ENCODE measurements at regions not wholly inside any gene's neighbourhood (a gene's known extent, or its start where the extent isn't known, plus 50 kb on each side); places are given as distances from the start of the nearest gene placed in this dataset.

DNA sequence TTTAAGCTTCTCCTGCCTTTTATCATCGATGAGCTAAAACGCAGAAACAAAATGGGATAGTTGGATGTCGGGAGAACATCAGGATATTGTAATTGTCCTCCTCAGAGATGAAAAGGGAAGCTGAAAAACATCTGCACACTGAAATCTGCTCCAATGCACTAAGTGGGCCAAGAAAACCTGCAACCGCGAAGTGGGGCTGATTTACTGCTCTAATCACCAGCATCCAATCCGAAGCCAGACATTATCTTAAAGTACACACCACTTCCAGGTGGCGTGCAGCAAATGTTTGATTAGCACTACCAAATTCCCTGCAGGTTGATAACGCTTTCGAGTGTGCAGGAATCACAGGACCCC, 230.3 kb upstream of the SLC14A2 start:
- DNase-seq: no peak

DNA sequence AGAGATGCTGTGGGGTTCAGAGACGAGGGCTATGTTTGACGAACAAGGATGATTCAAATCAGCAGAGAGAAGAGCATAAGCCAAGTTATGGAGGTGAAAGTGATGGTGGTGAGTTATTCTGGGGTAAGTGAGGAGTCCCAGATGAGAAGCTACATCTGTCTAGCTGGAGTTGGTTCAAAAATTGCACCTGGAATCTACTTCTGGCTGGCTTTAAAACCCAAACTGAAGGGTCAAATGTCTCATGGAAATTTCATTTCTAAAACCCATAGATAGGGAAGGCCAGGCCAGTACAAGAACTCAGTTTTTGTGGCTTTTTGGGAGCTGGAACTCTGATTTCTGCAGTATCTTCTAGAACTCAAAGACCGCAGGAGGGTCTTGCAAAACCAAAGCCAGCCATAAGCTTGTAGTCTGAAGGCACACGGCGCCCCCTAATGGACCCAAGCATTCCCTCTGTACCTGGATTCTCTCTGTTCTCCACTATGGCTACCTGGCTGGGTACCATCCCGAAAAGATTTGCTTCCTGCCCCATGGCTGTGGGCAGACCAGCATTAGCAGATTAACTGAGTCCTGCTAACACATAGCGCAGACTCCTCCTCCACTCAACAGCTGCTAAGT, 229.1 kb upstream of the SLC14A2 start:
- peak; percentile 43 for DNase-seq

DNA sequence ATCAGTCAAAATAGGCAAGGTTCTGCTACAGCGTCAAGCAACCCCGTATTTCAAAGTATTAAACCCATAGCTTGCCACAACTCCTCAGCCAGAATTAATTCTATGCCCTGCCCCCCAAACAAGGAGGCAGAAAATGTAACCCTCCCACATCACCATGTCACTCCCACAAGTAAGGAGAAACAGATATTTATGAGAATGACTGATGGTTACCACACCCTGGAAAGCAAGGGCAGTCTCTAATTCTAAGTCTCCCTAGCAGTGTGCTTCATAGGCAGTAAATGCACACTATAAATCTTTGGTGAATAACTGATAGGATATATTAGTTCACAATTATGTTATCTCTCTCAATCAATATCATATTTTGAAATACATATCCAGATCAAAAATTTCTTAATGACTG, 228.0 kb upstream of the SLC14A2 start:
- DNase-seq: no peak

DNA sequence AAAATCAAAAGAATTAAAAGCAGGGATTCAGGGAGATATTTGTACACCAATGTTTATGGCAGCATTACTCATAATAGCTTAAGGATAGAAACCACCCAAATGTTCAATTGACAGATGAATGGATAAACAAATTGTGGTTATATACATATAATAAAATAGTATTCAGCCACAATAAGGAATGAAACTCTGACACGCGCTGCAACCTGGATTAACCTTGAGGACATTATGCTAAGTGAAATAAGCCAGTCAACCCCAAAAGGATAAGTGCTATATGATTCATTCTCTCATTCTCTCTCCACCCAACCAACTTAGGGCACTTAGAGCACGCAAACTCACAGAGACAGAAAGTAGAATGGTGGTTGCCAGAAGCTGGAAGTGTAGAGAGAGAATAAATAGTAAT, 216.8 kb upstream of the SLC14A2 start:
- no peak for DNase-seq

DNA sequence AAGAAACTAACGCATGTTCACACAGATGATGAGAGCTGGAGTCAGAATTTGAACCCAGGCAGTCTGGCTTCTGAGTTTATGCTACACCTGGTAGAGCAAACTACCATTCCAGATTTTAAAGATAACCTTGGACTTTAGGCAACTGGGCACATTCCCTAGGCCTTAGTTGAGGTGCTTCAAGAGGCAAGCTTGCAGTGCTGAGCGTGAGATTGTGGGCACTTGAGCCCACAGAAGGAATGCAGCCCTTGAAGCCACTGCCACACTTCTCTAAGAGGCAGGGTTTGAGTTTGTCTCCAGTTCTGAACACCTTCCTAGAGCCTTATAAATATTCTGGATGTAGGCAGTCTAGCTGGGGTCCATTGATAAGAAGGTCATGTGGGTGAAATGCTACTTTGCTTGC, 216.1 kb upstream of the SLC14A2 start:
- no peak for DNase-seq

DNA sequence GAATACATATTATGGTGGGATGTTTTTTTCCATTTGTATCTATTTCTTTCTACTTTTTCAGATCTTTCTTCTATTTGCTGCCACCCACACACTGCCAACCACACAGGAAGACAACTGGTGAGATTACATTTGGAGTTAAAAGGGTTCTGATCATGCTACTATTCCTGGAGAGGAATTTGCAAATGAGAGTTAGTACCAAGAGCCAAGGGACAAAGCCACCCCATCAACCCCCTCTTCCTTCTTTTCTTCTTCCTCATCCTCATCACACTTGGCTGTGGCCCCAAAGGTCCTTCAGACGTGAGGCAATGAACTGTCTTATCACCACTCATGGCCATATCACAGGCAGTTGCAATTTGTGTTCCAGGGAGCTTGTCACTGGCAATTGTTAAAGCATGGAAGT, 215.6 kb upstream of the SLC14A2 start:
- no peak for DNase-seq

DNA sequence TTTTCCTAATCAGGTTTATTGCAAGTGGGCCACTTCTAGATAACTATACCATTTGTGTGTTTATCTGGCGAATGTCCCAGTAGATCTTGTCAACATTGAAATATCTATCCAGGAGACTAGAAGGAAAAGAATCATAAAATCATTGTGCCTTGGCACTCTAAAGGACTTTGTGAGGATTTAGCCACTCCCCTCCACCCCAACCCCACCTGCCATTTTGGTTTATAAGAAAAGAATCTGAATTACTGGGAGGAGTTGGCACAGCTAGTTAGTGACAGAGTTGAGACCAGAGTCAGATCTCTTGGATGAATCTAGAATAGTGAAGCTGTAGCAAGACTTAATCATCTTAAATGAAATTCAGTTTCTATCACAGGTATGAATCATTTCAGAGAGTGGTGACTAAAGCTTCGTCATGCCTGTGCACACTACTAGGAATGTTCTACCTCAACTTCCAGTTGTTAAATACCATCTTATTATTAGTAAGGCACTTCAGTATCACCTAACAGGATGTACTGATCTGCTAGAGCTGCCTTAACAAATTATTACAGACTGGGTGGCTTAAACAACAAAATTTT, 212.7 kb upstream of the SLC14A2 start:
- DNase-seq: no peak

DNA sequence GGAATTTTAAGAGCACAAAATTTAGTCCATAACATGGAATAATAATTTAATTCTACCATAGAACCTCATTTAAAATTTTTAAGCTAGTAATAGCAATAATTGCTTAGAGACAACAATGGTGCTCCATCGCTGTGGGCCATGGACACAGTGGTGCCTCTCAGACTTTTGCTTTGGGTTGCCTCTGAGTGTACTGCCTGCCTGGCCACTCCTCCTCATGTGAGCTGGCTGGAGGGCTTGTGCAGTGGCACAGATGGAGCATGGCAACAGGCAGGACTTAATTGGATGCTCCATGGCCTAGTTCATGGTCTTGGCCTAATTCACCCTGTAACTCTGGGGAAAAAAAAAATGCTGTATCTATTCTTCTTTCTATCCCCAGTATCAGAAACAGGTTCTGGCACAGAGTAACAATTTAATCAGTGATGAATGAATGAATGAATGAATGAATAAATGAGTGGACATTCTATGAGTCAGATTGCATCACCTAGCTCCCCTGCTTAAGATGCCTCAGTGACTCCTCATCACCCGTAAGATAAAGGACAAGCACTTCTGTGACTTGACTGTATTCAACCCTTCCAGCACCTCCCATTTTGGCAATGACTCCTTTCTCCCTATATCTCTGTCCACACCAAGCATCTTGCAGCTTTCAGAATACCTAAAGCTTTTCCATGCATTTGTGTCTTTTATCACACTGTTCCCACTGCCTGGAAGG, 211.8 kb upstream of the SLC14A2 start:
- no peak for DNase-seq

DNA sequence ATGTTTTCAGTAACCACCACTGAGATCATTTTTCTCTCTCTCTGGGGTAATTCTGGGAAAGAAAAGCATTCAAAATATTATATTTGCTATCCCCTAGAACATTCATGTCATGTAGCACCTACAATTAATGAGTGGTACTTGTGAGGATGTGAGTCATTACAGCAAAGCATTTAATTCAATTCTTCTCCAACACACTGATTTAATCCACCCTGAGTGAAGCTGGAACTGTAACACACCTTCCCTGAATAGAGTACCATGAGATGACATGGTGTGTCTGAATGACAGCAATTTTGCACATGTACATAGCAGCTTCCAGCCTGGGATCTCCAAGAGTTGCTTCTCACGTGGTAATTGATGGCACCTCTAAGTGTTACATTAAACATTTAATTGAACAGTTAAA, 207.1 kb upstream of the SLC14A2 start:
- DNase-seq: no peak

DNA sequence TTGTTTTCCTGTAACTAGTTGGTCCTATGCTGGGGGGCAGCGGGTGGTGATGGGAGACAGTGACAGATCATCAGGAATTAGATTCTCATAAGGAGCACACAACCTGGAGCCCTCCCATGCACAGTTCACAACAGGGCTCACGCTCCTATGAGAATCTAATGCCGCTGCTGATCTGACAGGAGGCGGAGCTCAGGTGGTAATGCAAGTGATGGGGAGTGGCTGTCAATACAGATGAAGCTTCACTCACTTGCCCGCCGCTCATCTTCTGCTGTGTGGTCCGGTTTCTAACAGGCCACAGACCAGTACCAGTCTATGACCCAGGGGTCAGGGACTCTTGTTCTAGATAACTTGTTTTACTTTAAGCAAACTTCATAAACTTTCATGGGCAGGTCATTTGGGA, 205.3 kb upstream of the SLC14A2 start:
- no peak for DNase-seq

DNA sequence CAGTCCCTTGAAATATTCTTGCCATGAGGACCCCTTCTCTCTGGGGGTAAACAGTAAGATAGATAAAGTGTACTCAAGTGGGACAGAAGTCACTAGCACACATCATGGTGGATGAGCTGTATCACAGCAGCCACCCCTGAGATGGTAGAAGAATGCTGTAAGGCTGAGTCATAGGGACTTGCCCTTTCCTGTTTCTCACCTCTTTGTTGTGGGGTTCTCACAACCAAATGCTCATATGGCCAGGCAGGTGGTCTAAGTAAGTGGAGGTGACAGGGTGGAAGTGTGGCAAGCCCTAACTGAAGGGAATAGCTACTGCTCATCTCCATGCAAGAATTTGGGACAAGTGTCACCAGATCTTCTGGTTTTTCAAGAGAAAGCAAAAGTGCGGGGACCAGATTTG, 202.7 kb upstream of the SLC14A2 start:
- no peak for DNase-seq

DNA sequence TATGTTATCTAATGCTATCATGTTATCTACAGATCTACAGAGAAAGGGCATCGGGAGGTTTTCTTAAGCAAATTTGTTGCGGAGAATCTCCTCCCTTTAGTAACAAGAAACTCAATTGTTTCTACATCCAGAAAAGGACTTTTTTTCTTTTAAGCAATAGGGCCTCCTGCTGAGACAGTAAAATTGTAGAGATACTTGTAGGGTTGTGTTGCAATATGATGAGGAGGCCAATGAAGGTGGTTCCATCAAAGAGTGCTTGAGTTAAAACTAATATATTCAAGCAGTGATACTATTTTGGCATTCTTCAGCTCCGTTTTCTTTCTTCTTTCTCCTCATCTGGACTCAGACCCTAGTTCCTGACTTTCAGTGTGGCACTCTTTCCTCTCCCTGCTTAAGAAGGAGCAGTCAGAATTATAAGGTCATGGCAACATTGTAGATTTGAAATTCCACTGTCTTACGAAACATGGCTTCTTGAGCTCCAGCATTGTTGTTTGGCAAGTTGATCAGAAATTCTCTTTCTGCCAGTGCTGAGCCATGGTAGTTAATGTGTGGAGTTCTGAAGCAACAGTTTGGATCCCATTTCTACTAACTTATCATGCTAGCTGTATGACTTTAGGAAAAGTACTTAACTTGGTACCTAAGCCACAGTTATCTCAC, 202.0 kb upstream of the SLC14A2 start:
- no peak for DNase-seq

DNA sequence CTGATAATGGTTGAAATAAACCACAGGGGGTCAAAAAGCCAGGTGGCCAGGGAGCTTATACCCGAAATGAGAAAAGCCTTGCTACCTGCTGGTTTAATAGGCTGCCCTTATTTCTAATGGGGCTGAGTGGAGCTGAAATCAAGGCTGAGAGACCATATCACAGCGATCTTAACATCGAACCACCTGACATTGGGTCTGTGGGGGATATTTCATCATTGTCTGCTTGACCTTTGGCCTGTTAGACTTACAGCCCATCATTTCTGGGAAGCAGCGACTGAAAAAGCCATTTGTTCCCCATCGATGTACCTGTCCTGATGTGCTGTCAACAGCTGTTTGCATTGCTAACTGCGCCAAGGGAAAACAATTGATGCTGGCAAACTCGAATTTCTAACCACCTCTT, 199.7 kb upstream of the SLC14A2 start:
- no peak for DNase-seq

DNA sequence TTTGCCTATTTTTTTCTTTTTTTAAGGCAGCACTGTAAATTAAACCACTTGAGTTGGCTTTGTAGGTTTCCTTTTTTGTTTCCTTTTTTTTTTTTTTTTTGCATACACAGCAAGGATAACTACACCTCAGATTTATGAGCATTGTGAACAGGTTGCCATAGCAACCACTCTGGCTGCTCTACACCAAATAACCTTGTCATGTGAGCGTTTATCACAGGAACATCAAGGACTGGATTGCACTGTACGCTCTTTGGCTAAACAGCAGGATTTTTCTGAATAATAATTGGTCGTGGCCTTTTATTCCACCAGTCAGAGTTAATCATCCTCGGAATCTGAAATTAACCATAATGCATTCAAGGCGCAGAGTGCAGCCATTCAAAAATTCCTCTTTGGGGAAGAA, 199.1 kb upstream of the SLC14A2 start:
- no peak for DNase-seq

DNA sequence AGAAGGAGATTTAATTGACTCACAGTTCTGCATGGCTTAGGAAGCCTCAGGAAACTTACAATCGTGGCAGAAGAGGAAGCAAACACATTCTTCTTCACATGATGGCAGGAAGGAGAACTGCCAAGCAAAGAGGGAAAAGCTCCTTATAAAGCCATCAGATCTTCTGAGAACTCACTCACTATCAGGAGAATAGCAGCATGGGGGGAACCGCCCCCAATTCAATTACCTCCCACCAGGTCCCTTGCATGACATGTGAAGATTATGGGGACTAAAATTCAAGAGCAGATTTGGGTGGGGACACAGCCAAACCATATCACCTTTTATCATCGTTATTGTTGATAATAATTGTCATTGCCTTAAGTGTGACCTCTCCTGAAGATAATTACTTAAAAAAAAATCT, 197.9 kb upstream of the SLC14A2 start:
- no peak for DNase-seq

DNA sequence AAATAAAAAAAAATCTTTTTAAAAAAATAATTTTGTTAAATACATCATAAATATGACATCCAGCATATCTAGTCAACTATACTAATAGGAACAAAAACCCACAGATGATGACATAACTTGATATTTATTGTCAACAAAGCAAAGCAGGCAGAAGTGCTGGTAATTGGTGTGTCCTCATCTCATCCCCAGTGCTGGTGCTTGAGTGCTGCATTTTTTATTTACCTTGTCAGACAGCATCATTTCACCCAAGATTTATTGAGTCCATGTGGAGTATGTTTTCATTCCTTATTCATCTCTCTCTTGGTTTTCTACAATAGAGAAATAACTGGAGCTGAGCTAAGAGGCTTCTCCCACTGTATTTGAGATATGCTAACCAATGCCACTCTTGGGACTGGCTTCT, 191.6 kb upstream of the SLC14A2 start:
- DNase-seq: no peak

DNA sequence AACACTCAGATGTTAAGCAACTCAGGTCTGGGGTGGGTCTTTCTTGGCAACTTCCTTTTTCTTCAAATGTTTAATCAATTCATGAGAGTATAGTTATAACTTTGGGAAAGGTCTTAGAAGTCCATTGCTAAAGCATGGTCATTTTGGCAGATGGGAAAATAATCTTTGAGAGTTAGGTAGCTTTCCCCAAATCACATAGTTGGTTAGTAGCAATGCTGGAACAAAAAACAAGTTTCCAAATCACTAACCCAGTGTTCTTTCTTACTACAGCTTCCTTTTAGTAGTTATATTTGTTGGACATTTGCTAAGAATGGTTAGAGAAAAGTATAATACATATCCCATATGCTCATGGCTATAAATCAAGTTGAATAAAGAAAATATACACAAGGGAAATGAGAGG, 185.2 kb upstream of the SLC14A2 start:
- no peak for DNase-seq

DNA sequence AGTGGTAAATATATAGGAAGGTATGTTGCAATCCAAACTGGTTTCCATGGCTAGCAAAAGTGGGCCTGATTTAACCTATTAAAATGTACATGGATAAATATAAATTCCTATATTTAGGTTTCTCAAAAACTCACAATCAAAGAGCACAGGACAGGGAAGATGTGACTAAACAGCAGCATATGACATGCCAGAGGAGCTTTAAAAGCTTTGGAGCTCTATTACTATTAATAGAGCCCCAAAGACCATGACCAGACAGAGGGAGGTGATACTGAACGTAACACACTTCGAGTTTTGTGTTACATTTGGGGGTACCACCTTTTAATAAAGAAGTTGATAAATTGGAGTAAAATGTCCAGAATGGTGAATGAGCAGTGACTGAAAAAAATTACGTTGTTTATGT, 179.5 kb upstream of the SLC14A2 start:
- no peak for DNase-seq

DNA sequence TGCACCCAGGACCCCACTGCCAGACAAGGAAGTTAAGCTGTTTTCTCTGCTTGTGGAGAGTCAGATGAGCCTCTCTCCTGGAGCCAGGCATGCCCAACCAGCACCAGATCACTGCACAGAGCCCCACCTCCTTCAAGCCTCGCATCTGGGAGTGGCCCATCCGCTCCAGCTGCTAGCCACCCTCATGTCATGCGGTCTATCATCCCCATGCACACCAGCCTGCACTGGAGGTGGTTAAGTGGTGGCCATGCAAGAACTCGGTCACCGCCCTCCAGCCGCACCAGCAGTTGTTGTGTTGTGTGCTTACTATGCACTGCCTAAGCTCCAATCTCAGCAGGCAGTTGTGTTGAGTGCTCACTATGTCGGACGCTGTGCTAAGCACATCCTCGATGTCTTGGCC, 177.9 kb upstream of the SLC14A2 start:
- DNase-seq: no peak

DNA sequence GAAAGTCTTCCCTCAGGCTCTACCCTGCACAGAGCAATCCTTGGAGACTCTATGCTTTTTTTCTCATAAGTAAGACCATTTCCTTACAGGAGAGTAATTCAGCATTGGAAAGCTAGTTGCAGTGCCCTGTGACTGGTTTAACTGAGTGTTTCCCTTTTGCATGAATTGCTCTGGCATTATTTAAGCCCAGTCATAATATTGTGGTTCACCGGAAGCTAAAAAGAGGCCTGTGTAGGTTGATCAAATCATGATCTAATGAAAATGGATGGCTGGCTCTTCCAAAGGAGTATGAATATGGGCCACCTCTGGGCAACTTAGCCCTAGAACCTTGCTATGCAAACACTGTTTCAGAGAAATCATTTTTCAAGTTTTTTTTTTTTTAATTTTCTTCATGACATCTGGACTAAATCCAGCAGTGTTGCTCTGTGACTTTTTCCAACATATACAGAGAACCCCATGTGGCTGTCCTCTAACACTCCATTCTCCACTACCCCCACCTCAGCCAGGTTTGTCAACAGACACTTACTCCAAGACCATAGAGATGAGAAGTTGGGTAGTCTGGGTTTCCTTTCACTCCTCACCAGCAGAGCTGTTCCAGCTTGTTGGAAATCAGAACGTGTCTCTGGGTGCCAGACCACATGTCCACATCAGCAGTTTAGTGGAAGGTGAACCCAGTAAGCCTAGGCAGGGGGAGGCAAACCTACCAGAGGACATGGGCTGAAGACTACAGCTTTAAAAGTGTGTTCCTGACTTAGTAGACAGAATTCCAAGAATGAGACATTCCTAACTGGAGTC, 175.2 kb upstream of the SLC14A2 start:
- DNase-seq: no peak

DNA sequence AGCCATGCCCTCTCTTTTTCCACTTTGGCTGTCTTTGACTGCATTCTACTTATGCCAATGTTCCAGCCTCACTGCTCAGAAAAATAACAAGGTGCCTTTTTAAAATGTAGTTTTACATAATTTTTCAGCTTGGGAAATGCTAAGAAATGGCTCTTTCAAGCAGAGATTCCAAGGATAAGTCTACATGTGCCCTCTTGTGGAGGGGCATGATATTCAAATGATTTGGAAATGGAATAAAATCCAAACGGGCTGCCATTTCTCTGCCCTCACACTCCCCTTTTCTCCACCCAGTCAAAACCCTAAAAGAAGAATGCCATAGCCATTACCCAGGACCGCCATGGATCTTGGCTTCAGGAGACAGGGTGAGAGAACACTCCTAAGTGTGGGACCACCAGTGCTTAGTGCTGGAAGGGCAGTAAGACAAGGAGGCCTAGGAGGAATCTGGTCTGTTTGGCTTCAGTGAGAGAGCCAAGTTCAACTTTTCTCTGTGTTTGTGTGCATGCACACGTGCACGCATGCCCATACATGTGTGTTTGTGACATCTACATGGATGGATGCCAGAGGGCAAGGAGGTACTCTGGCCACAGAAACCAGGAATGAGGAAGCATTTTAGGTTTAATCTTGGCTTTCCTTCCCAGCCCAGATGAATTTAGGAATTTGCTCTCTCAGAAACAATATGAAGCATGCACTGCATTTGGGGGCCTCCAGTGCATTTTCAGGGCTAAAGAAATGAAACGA, 174.0 kb upstream of the SLC14A2 start:
- no peak for DNase-seq

DNA sequence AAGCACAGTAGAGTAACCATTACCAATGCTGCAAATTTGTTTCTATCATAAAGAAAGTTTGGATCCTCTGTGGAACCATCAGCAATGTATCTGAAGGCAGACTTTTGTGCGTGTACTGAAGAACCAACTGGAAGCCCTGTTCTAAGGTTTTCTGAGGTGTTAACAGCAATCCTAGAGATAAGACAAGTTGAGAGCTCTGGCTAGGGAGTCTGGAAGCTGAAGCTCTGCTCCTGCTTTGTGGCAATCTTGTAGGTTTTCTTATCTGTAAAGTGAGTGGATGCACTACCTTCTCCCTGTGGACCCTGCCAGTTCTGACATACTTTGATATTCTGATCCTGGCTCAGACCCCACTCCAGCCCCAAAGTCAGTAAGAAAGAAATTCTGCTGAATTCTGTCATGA, 171.2 kb upstream of the SLC14A2 start:
- no peak for DNase-seq

All from inflammatory macrophage treated with lipopolysaccharide for 4 hours (primary cell).